ENCODE measurements at regions not wholly inside any gene's neighbourhood (a gene's known extent, or its start where the extent isn't known, plus 50 kb on each side); places are given as distances from the start of the nearest gene placed in this dataset.

DNA sequence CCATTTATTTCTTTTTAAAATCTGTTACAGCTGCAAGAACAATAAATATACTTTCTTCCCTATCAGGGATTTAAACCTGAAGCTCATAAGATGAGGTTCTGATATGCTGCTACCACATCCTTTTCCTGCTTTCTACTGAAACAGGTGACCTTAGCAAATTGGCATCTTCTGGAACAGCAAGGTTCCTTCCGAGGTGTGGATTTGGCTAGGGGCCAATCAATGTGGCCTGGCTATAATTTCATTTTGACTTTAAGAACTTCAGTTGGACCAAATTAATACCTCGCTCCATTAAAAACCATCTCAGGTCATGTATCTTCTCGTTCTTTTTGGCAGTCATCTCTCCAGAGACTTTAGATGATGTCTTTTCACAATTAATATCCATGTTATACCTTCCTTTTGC, 53.4 kb upstream of the C3orf80 start:
- no peak overlapping the region for H3K4me3 ChIP-seq (ENCODE audit: insufficient read length, low read depth)
- H3K9me3 ChIP-seq (ENCODE audit: insufficient read depth, low read length), result no peaks in the 10 kb centered on the region
- no peak overlapping the region for H3K9ac ChIP-seq (ENCODE audit: insufficient read length, low read depth)
- H3K4me1 ChIP-seq (ENCODE audit: insufficient read depth, insufficient read length), result no peaks in the 10 kb centered on the region
- DNase-seq (ENCODE audit: low read depth, low spot score), result no peak
- no peaks in the 10 kb centered on the region for H3K36me3 ChIP-seq (ENCODE audit: insufficient read depth, insufficient read length, low read length)
- no peaks in the 10 kb centered on the region for H3K27me3 ChIP-seq (ENCODE audit: insufficient read depth, insufficient read length)
- no peak for TF ChIP-seq YY1 (IDR thresholded peaks at IDR 0.05; ENCODE audit: insufficient read depth, insufficient read length)
- no peak for TF ChIP-seq SUZ12 (IDR thresholded peaks at IDR 0.05; ENCODE audit: extremely low read depth, insufficient read depth, insufficient read length)
- TF ChIP-seq ZNF274 (IDR thresholded peaks at IDR 0.05; ENCODE audit: low read depth, low read length), result no peak

- TF ChIP-seq SUZ12 (IDR thresholded peaks at IDR 0.05; ENCODE audit: extremely low read depth, insufficient read depth, insufficient read length), result no peak
- no peak for TF ChIP-seq YY1 (IDR thresholded peaks at IDR 0.05; ENCODE audit: insufficient read depth, insufficient read length)
- no peak for TF ChIP-seq ZNF274 (IDR thresholded peaks at IDR 0.05; ENCODE audit: low read depth, low read length)
- DNase-seq (ENCODE audit: low read depth, low spot score), result no peak
- no peak overlapping the region for H3K4me3 ChIP-seq (ENCODE audit: insufficient read length, low read depth)
- no peaks in the 10 kb centered on the region for H3K4me1 ChIP-seq (ENCODE audit: insufficient read depth, insufficient read length)
- H3K36me3 ChIP-seq (ENCODE audit: insufficient read depth, insufficient read length, low read length), result no peaks in the 10 kb centered on the region
- H3K9ac ChIP-seq (ENCODE audit: insufficient read length, low read depth), result no peak overlapping the region
- H3K27me3 ChIP-seq (ENCODE audit: insufficient read depth, insufficient read length), result no peaks in the 10 kb centered on the region
- H3K9me3 ChIP-seq (ENCODE audit: insufficient read depth, low read length), result peaks cover 12% of the 10 kb centered on the region; the same call in 1 of the 2 replicates
Observed at GRCh38 chr3:160174621-160175020, 50.6 kb upstream of the C3orf80 start.

All from NT2/D1 (cell line).